ENCODE measurements at regions not wholly inside any gene's neighbourhood (a gene's known extent, or its start where the extent isn't known, plus 50 kb on each side); places are given as distances from the start of the nearest gene placed in this dataset.

DNA sequence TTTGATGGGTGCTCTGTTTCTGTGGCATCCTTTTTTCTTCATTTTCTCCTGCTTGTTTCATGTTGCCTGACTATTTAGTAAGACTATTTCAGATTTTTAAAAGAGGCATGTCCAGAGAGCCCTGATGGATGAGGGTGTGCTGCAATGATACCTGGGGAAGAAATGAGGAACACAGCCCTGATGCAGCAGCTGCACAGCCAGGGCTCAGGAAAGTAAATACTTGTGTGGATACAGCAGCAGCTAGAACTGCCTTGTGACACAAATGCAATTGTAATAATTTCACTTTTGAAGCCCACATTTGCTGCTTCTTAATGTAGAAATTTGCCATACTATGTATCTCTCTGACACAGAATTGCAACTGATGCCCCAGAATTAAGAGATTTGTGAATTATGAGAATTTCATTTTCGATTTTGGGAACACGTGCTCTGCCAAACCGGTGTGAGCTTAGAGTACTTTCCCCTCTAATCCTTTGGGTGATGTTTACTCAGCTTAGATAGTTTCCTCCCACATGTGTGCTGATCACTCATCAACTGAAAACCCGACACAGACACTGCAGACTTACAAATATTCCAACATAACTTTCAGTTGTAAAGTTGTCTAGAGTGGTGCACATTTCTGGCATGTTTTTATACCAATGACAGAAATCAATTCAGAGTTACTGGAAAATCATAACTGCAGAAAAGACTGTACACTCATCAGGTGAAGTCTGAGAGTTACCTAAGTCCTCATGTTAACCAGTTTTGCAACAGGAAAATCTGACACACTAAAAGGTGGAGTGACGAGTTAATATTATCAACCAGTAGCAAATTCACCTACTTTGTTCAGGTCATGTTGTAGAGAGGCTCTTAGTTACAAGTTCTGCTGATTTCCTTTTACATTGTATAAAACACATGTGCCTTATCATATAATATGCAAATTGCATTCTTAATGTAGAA is 383.4 kb downstream of the CBLN2 start:
- TF ChIP-seq CTCF (IDR thresholded peaks at IDR 0.05) (no peak), POLR2A (IDR thresholded peaks at IDR 0.05) (no peak)
